HAP-1 (cell line): ENCODE measurements at regions not wholly inside any gene's neighbourhood (a gene's known extent, or its start where the extent isn't known, plus 50 kb on each side); places are given as distances from the start of the nearest gene placed in this dataset.

Experiments used
- DNase-seq, 2 experiments: peaks; one replicate each; pipeline ENCODE4 v3.0.0-alpha.2; 2016 to 2020; ENCODE audit warnings: low spot score in 2 of 2
- H3K27me3 ChIP-seq: fragments of 250-450 bp; sonication (Bioruptor Pico); 2 replicates; pipeline ENCODE4 v1.5.1; 2020; ENCODE audit warnings: low read depth, mild to moderate bottlenecking, moderate library complexity
- H3K36me3 ChIP-seq: fragments of 250-450 bp; sonication (Bioruptor Pico); replicated peaks from 2 replicates; pipeline ENCODE4 v1.5.1; 2020; ENCODE audit warnings: mild to moderate bottlenecking
- H3K4me1 ChIP-seq: fragments of 250-450 bp; sonication (Bioruptor Pico); 2 replicates; pipeline ENCODE4 v1.5.1; 2020; ENCODE audit warnings: mild to moderate bottlenecking
- H3K4me3 ChIP-seq: fragments of 250-450 bp; sonication (Bioruptor Pico); 2 replicates; pipeline ENCODE4 v1.5.1; 2020; ENCODE audit warnings: mild to moderate bottlenecking, moderate library complexity
- H3K9me3 ChIP-seq: fragments of 250-450 bp; sonication (Bioruptor Pico); 2 replicates; pipeline ENCODE4 v1.5.1; 2020; ENCODE audit warnings: mild to moderate bottlenecking, moderate library complexity
- in situ Hi-C: fragments of 300-500 bp; cut with MboI; formaldehyde crosslinking; loops from 3 replicates; pipeline ENCODE4 v1.14.3; 2020; ENCODE audit warnings: low sequenced_read_pairs, inconsistent platforms, mixed read lengths

- H3K27me3 ChIP-seq, result no peaks in the 10 kb centered on the region
- no peaks in the 10 kb centered on the region for H3K36me3 ChIP-seq
- H3K4me1 ChIP-seq, result no peaks in the 10 kb centered on the region; the same call in 1 of the 2 replicates
- no peak overlapping the region for H3K4me3 ChIP-seq
- in situ Hi-C loops, result no loop called here
- H3K9me3 ChIP-seq, result no peaks in the 10 kb centered on the region
- no peak for DNase-seq
Observed at GRCh38 chr4:162557516-162558106, 393.8 kb upstream of the FSTL5 start.

GRCh38 chr4:162535121-162535520, 371.3 kb upstream of the FSTL5 start:
- Histone ChIP-seq H3K9me3 (no peaks in the 10 kb centered on the region), H3K36me3 (no peaks in the 10 kb centered on the region), H3K4me1 (no peaks in the 10 kb centered on the region), H3K4me3 (no peak overlapping the region), H3K27me3 (no peaks in the 10 kb centered on the region)
- DNase-seq, result no peak
- in situ Hi-C loops, result no loop called here

GRCh38 chr4:162523171-162523570, 359.4 kb upstream of the FSTL5 start:
- DNase-seq, result no peak
- H3K36me3 ChIP-seq, result no peaks in the 10 kb centered on the region
- H3K4me3 ChIP-seq, result no peak overlapping the region
- no peaks in the 10 kb centered on the region for H3K4me1 ChIP-seq
- no peaks in the 10 kb centered on the region for H3K9me3 ChIP-seq
- in situ Hi-C loops, result no loop called here
- H3K27me3 ChIP-seq, result no peaks in the 10 kb centered on the region

GRCh38 chr4:162522724-162523123, 358.9 kb upstream of the FSTL5 start:
- H3K4me1 ChIP-seq, result no peaks in the 10 kb centered on the region
- no peaks in the 10 kb centered on the region for H3K27me3 ChIP-seq
- no peaks in the 10 kb centered on the region for H3K9me3 ChIP-seq
- in situ Hi-C loops, result no loop called here
- no peak overlapping the region for H3K4me3 ChIP-seq
- H3K36me3 ChIP-seq, result no peaks in the 10 kb centered on the region
- DNase-seq, result no peak

GRCh38 chr4:162510937-162511336, 347.1 kb upstream of the FSTL5 start:
- H3K27me3 ChIP-seq, result no peaks in the 10 kb centered on the region
- in situ Hi-C loops, result no loop called here
- H3K4me3 ChIP-seq, result no peak overlapping the region
- H3K9me3 ChIP-seq, result no peaks in the 10 kb centered on the region
- H3K36me3 ChIP-seq, result no peaks in the 10 kb centered on the region
- no peak for DNase-seq
- H3K4me1 ChIP-seq, result no peaks in the 10 kb centered on the region

- no peaks in the 10 kb centered on the region for H3K36me3 ChIP-seq
- no peaks in the 10 kb centered on the region for H3K9me3 ChIP-seq
- in situ Hi-C loops, result no loop called here
- no peak for DNase-seq
- no peaks in the 10 kb centered on the region for H3K27me3 ChIP-seq
- H3K4me1 ChIP-seq, result no peaks in the 10 kb centered on the region
- no peak overlapping the region for H3K4me3 ChIP-seq
Observed at GRCh38 chr4:162510115-162510514, 346.3 kb upstream of the FSTL5 start.

- no peaks in the 10 kb centered on the region for H3K4me1 ChIP-seq
- H3K4me3 ChIP-seq, result no peak overlapping the region
- H3K36me3 ChIP-seq, result no peaks in the 10 kb centered on the region
- DNase-seq, result no peak
- in situ Hi-C loops, result no loop called here
- no peaks in the 10 kb centered on the region for H3K27me3 ChIP-seq
- H3K9me3 ChIP-seq, result no peaks in the 10 kb centered on the region
Observed at GRCh38 chr4:162509333-162509732, 345.5 kb upstream of the FSTL5 start.

- Histone ChIP-seq H3K36me3 (no peaks in the 10 kb centered on the region), H3K4me3 (no peak overlapping the region), H3K4me1 (no peaks in the 10 kb centered on the region), H3K27me3 (no peaks in the 10 kb centered on the region), H3K9me3 (no peaks in the 10 kb centered on the region)
- in situ Hi-C loops, result no loop called here
- no peak for DNase-seq
Observed at GRCh38 chr4:162506253-162506652, 342.5 kb upstream of the FSTL5 start.

- no peak for DNase-seq
- in situ Hi-C loops, result no loop called here
- Histone ChIP-seq H3K36me3 (no peaks in the 10 kb centered on the region), H3K9me3 (no peaks in the 10 kb centered on the region), H3K27me3 (no peaks in the 10 kb centered on the region), H3K4me1 (no peaks in the 10 kb centered on the region), H3K4me3 (no peak overlapping the region)
Observed at GRCh38 chr4:162503868-162504267, 340.1 kb upstream of the FSTL5 start.

- DNase-seq, result no peak
- H3K27me3 ChIP-seq, result no peaks in the 10 kb centered on the region
- no peaks in the 10 kb centered on the region for H3K4me1 ChIP-seq
- no peaks in the 10 kb centered on the region for H3K36me3 ChIP-seq
- no peaks in the 10 kb centered on the region for H3K9me3 ChIP-seq
- in situ Hi-C loops, result no loop called here
- H3K4me3 ChIP-seq, result no peak overlapping the region
Observed at GRCh38 chr4:162502109-162502508, 338.3 kb upstream of the FSTL5 start.

- Histone ChIP-seq H3K36me3 (no peaks in the 10 kb centered on the region), H3K4me1 (no peaks in the 10 kb centered on the region), H3K27me3 (no peaks in the 10 kb centered on the region), H3K9me3 (no peaks in the 10 kb centered on the region), H3K4me3 (no peak overlapping the region)
- no peak for DNase-seq
- in situ Hi-C loops, result loop anchor here (10.0 to 25.0 kb wide), 2 partner anchors 535 to 1038 kb away; no protein-coding TSS in a partner anchor
Observed at GRCh38 chr4:162499478-162499877, 335.7 kb upstream of the FSTL5 start.

GRCh38 chr4:162498168-162498567, 334.4 kb upstream of the FSTL5 start:
- Histone ChIP-seq H3K4me1 (no peaks in the 10 kb centered on the region), H3K36me3 (no peaks in the 10 kb centered on the region)
- in situ Hi-C loops, result loop anchor here (10.0 to 25.0 kb wide), 2 partner anchors 537 to 1039 kb away; no protein-coding TSS in a partner anchor

GRCh38 chr4:162497564-162498167, 333.9 kb upstream of the FSTL5 start:
- in situ Hi-C loops, result loop anchor here (10.0 to 25.0 kb wide), 2 partner anchors 537 to 1040 kb away; no protein-coding TSS in a partner anchor
- Histone ChIP-seq H3K4me3 (no peak overlapping the region), H3K36me3 (no peaks in the 10 kb centered on the region), H3K4me1 (no peaks in the 10 kb centered on the region), H3K9me3 (no peaks in the 10 kb centered on the region), H3K27me3 (no peaks in the 10 kb centered on the region)
- peak in 1 of 2 experiments; percentile 59 for DNase-seq

More at GRCh38 chr4:162498168-162498567, 334.4 kb upstream of the FSTL5 start:
- Histone ChIP-seq H3K4me3 (no peak overlapping the region), H3K9me3 (no peaks in the 10 kb centered on the region), H3K27me3 (no peaks in the 10 kb centered on the region)
- no peak for DNase-seq

GRCh38 chr4:162494935-162495334, 331.1 kb upstream of the FSTL5 start:
- DNase-seq, result no peak
- H3K4me1 ChIP-seq, result no peaks in the 10 kb centered on the region
- H3K4me3 ChIP-seq, result no peak overlapping the region
- no peaks in the 10 kb centered on the region for H3K27me3 ChIP-seq
- H3K36me3 ChIP-seq, result no peaks in the 10 kb centered on the region
- in situ Hi-C loops, result loop anchor here (10.0 to 25.0 kb wide), 2 partner anchors 540 to 1042 kb away; no protein-coding TSS in a partner anchor
- H3K9me3 ChIP-seq, result no peaks in the 10 kb centered on the region
